NCI-H128 (cell line): ENCODE measurements at regions not wholly inside any gene's neighbourhood (a gene's known extent, or its start where the extent isn't known, plus 50 kb on each side); places are given as distances from the start of the nearest gene placed in this dataset.
"Not testable (repeated sequence)": the region's sequence is repeated elsewhere in the genome, so short reads cannot be mapped to it uniquely, and the experiment has no call there.

ENCODE experiments used
- DNase-seq: peaks from one replicate; lab custom pipeline; 2025; ENCODE audit not compliant: unreplicated experiment; lab: John Stamatoyannopoulos, UW

DNA sequence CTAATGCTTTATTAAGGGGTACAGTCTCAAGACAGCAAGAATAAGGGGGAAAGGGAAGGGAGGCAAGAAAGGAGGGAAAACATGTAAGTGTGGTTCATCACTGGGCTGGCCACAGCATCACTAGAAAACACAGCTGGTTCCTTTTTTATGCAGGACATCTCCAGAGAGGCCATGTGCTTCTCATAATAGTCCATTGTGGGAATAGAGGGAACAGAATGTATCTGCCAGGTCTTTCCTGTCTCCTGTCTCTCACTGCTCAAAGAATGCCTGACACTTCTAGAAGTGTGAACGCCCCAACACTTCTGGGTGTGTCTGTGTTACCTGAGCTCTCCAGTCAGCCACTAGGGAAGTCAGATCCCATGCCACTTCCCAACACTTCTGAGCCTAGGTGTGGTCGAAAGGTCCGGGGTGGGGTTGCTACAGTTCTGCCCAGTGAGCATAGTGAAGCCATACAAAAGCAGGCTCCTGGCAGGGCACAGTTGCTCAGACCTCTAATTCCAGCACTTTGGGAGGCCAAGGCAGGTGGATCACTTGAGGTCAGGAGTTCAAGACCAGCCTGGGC lies 255.6 kb upstream of the SLC30A5 start:
- no peak for DNase-seq

DNA sequence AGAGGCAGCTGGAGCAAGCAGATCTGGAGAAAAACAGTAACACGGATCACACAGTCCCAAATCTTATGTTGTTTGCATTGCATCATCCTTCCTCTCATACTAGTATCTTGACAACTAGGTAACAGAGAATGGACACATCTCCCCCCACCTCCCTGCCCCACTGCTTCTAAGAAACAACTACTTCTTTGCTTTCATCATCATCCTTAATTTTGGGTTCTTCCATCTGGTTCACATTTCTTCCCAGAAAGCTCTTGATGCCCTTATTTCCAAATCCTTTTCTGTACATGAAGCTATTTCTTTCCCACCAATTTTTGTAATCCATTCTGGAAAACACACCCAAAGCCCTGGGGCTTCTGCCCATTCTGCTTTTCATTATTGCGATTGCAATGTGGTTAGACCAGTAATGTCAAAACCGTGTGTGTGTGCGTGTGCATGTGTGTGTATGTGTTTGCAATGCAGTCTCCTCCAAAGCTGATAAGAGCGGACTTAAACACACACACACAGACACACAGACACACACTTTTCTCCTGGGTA lies 254.7 kb upstream of the SLC30A5 start:
- no peak for DNase-seq

DNA sequence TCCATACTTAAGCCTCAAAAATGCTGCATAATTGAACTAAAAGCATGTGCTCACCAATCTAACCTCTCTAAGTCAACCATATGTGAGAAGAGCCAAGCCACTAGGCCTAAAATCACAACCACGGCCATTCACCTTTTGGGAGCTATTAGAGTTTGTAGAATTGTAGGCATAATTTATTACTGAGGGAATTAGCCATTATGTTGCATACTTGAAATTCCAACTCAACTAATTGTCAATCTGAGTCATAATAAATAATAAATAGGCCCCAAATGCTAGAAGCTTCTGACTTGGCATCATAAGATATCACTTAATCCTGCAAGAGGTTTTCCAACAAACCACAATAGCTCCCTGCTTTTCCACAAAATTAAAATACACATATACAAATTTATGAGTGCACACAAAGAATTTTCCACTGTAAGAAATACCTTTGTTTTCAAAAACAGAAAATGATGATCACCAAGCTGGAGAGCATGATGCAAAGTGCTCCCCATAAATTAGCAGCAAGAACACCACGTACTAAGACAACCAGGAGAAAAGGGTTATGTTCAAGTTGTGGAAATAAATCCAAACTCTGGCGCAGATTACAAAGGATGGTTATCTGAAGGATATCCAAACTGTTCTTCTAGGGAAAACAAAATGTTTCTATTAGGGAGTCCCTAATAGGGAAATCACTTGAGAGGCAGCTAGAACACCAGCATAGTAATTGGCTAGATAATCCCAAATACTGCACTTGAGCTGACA lies 250.0 kb upstream of the SLC30A5 start:
- no peak for DNase-seq

DNA sequence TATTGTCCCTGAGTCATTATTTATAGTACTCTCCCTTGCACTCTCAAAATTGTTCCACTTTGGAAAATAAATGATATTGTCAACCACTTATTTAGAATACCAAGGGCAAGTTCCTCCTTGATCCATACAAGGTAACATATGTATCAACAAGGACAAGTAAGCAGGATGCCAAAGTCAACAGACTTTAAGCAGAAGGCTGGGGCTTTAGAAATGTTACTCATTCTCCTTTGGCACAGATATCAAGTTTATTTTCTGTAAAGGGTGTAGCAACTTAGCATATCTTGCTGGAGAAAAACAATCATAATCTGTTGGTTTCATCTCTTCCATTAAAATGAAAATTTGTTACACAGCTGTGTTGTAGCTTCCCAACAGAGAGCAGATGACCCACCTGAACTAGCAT lies 248.7 kb upstream of the SLC30A5 start:
- DNase-seq, result no peak

DNA sequence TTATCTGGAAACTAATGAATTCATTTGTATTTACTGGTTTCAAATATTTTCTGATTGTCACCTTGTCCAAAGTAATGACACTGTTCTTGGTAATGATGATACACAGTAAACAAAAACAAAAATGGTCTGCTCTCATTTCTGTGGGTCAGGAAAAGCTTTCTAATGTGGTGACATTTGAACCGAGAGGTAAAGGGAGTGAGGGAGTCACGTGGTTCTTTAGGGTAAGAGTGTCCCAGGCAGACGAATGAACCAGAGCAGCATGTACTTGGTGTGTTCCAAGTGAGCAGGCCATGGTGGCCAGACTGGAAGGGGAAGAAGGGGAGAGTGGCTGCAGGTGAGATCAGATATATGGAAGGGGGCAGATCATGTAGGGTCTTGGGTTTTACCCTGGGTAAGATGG lies 247.0 kb upstream of the SLC30A5 start:
- no peak for DNase-seq

DNA sequence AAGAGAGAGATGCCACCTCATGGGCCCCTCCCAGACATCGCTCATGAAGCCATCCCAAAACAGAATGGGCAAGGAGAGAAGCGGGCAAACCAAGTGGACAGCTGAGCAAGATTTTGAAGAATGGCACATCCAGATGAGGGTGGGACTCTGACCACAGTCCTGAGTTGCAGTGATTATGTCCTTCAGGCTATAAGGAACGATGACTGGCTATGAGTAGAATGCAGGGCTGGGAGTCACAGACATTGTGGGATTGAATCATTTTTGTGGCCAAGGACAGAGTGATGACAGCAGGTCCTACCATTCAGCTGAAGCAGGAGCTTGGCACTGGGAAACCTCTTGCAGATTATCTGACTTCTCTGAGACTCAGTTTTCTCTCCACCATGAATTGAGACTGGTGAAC lies 245.7 kb upstream of the SLC30A5 start:
- DNase-seq, result no peak

DNA sequence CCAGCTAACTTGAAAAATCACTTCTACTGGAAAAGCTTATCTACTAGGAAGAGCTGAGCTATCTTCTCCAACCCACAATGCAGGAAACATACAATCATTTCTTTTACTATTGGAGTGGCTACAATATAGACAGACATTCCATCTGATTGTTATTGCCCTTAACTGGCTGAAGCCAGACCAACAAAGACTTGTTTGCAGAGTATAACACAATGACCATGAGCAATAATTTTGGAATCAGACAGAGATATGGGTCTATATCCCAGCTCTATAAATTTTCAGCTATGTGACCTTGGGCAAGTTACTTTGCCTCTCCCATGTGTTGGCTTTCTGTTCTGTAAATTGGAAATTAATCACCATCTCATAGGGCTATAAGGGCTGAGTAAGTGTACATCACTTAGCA lies 244.7 kb upstream of the SLC30A5 start:
- no peak for DNase-seq

DNA sequence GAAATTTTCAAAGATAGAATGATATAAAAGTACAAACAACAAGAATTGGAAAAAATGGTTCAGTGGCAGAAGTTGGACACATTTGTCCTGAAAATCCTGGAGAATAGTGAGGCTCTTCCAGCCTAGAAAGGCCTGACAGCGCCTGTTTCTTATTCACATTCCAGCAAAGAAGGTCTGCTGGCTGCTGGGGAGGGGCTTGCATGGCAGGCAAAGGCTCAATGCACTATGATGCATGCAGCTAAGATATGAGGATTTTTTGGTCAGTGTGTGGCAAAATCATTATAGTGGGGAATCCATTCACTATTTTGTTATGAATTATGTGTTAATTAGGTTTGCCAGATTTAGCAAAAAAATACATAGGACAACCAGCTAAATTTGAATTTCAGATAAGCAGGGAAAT lies 243.9 kb upstream of the SLC30A5 start:
- no peak for DNase-seq

DNA sequence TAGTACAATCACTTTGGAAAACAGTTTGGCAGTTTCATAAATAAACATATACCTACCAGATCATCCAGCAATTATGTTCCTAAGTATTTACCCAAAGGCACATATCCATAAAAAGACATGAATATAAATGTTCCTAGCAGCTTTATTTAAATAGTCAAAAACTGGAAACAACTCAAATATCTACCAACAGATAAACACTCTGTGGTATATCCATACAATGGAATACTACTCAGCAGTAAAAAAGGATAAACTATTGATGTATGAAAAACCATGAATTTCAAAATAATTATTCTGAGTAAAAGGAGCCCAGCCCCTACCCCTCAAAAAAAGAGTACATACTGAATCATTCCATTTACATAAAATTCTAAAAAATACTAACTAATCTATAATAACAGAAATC lies 232.7 kb upstream of the SLC30A5 start:
- no peak for DNase-seq

DNA sequence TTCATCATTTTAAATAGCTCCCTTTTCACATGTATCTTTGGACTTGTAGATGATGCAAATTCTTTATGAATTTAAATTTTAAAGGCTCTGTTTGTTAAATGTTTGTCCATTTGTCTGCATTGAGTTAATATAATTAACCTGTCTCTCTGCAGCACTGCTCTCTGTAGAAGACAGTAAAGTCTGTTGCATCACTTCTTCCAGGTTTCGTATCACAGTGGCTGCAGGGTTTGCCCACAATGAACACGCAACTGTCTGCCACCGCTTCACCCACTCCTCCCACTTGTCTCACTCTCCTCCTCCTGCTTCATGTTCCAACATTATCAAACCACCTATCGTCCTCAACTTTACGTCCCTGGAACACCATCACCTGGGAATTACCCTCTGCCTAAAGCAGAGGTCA lies 231.3 kb upstream of the SLC30A5 start:
- no peak for DNase-seq

DNA sequence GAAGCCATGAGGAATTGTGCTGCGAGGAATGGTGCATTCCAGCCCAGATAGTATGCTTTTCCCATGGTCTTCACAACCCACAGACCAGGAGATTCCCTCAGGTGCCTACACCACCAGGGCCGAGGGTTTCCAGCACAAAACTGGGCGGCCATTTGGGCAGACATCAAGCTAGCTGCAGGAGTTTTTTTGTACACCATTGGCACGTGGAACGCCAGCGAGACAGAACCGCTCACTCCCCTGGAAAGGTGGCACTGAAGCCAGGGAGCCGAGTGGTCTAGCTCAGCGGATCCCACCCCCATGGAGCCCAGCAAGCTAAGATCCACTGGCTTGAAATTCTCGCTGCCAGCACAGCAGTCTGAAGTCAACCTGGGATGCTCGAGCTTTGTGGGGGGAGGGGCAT lies 228.6 kb upstream of the SLC30A5 start:
- DNase-seq, result not testable (repeated sequence)

DNA sequence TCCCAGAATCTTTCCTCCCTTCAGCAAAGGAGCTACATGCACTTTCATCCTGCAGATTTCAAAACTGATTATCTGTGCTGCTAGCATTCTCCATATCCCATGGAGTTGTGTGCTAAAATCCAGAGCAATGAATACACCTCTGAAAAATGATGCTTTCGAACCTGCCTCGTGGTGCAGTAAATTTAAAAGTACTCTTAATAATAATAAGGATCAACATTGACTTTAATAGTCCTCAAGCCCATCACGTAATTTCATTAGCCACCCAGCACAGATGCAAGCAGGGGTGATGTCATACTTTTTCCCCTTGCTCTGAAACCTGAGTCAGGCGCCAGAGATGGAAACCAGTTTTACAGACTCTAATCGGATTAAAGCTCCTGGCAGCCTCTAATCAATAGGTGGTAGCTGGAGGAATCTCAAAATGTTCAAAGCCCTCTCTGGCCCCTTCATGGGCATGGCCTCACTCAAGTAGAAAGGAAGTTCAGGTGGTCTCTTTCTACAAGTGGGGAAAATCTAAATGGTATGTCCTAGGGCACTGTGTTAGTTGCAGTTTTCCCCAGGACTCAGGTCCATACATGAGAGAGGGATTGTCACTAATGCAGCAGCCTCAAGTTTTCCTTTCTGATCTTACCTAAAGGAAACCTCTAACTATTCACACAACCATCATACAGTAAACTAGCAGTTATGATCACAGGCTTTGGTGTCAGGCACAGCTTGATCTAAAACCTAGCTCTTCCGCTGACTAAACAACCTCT lies 221.6 kb upstream of the SLC30A5 start:
- DNase-seq, result no peak

DNA sequence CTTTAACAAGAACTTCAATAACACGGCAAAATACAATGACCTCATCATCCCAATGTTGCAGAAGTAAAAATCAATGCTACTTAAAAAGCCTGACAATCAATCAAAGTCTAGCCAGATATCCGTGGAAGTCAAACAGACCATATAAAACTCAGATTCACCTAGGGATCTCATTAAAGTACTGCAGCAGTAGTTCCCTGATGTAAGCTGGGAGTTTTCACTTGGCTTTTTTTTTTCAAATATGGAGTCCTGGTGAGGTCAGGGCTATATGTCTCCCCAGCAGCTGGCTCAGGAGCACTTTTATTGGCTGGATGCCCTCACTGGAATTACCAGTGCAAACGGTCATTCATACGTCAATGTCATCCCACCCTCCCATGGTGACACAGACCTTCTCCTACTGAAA lies 220.6 kb upstream of the SLC30A5 start:
- DNase-seq, result no peak

DNA sequence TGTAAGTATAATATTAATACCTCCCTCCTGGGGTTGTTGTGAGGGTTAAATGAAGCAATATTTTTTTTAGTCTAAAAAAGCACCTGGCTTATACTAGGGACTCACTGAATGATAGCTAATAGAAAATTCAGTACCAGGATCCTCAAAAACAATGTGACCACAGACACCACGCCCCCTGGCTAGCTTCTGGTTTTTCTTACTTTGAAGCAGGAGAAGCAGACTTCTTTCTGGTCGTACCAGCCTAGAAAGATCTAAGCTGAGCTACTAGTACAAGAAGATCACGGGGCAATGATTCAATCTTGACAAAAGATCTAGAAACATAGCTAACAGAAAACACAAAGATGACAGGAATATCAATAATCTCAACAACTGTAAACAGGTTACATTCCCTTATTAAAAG lies 218.5 kb upstream of the SLC30A5 start:
- no peak for DNase-seq

DNA sequence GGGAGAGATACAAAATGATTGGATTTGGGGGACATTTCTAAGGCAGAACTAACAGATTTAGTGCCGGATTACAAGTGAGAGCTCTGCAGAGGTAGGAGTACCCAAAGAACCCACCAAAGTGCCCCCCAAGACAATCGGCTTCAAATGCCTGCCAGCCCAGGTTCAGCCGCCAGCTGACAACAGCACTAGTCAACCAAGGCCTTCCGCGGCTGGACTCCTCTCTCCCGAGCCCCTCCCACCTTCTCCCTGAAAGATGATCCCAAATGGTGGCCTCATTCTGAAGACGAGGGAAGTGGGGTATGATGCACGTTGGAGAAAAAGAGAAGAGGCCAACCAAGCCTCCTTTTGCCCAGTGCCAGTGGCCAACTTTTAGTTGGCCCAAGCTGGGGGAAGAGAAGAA lies 210.4 kb upstream of the SLC30A5 start:
- no peak for DNase-seq

DNA sequence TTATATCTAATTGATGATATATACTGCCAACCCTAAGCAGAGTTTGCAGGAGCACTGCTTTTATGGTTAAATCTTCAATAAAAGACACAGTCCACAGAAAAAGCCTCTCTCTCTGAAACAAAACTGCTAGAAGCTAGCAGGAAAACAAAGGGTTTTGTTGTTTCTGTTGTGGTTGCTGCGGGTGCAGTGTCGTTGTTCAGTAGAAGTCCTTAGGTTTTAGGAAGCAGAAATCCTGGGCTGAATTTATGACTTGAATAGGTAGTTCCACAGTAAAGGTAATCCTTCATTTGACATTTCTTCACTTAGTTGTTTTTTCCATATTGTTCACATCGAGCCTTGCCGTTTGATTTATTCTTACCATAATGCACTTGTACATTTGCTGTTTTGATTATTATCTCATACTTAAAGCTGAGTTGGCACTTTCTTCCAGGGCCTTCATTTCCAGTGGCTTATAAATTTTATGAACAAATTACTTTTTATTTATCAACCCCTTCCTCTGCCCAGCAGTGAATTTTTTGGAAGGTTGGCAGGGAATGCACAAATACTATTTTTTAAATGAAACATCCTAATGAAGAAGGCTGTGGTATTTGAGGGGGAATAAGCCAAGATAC lies 209.6 kb upstream of the SLC30A5 start:
- no peak for DNase-seq

DNA sequence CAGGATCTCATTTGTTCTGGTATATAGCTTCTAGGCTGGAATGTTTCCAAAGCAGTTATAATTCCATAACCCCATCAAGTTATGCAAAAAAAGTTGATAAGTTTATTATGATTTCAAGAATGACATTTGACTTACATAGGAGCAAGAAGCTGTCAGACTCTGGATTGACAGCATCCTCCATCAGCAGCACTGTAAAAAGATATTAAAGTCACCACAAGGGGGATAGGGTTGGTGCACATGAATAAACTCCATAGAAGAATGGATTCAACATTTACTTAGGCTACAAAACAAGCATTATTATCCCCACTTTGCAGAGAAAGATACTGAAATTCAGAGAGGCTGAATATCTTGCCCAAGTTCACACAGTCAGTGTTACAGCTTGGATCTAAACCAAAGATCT lies 208.9 kb upstream of the SLC30A5 start:
- no peak for DNase-seq

DNA sequence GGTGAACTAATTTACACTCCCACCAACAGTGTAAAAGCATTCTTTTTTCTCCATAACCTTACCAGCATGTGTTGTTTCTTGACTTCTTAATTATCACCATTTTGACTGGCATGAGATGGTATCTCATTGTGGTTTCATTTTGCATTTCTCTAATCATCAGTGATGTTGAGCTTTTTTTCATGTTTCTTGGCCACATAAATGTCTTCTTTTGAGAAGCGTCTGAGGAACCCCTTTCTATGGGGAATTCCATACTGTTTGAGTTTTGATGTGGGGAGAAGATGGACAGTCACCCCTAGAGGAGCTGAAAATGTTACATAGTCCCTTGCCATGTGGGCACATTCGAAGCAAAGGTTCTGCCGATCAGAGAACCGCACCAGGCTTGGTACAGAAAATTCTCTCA lies 207.0 kb upstream of the SLC30A5 start:
- DNase-seq, result no peak

DNA sequence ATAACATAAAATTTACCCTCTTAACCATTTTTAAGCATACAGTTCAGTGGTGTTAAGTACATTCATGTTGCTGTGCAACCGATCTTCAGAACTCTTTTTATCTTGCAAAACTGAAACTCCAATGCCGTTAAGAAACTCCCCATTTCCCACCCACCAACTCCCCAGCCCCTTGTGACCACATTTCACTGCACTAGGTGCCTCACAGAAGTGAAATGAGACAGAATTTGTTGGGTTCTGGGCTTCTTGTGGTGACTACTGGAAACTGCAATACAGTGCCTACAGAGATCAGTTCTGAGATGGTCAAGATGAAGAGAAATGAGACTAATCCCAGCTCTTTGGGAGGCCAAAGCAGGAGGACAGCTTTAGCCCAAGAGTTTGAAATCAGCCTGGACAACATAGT lies 202.1 kb upstream of the SLC30A5 start:
- DNase-seq, result no peak

DNA sequence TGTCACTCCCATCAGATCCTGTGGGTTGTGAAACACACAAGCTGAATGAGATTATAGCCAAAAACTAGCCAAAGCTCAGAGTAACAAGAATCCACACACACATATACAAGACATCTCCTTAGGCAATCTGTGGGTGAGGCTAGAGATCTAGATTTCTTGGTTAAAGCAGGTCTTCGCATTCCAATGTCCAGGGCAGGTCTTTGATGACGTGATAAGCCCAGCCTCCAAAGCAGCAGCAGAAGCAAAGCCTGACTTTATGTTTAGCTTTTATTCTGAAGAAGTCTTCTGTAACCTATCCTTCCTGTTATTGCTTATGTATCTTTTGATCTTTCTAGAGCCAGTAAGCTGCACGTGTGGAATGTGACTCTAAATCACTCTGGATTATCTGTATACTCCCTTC lies 199.1 kb upstream of the SLC30A5 start:
- no peak for DNase-seq

DNA sequence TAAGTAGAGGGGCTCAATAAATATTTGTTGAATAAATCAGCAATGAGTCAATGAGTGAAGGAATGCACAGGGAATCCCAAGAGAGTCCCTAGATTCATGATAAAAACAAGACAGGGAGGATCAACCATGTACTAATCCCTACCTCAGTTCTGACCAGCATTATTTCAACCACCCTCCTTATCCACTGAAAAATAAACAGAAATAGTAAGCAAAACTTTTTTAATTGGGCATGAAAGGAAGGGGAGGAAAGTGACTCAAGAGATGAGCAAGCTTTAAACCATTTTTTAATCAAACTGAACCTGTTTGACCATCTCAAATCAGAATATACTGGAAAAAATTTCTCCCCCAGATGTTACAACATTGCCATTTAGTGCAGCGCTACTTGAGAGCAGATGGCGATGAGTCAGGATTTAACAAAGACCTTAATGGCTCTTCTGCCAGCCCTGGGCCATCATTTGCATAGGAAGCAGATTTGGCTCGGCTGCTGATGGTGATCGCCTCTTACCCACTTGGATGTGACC lies 194.8 kb upstream of the SLC30A5 start:
- no peak for DNase-seq
